ENCODE measurements at regions not wholly inside any gene's neighbourhood (a gene's known extent, or its start where the extent isn't known, plus 50 kb on each side); places are given as distances from the start of the nearest gene placed in this dataset.

GRCh38 chr20:58091810-58092209 is 136.6 kb downstream of the ANKRD60 start:
- no peak for TF ChIP-seq POLR2A (IDR thresholded peaks at IDR 0.05; ENCODE audit: extremely low read depth, insufficient read length)
- TF ChIP-seq CTCF (IDR thresholded peaks at IDR 0.05; ENCODE audit: low read depth, low read length), result no peak
- no peak for TF ChIP-seq MAX (IDR thresholded peaks at IDR 0.05; ENCODE audit: low read depth, low read length)

All from NB4 (cell line).